Activated CD4-positive, alpha-beta T cell treated with anti-CD3 and anti-CD28 coated beads, Interleukin-2, Interleukin-4, amounts not matched to agents 100 ng/mL and 50 ng/mL, durations not matched to agents 16 hours and 8 hours (primary cell): ENCODE measurements at regions not wholly inside any gene's neighbourhood (a gene's known extent, or its start where the extent isn't known, plus 50 kb on each side); places are given as distances from the start of the nearest gene placed in this dataset.

Experiments
- DNase-seq: peaks from one replicate; pipeline ENCODE4 v3.0.0-alpha.2; 2020; ENCODE audit warnings: low spot score

- no peak for DNase-seq
Observed at GRCh38 chr13:23983671-23984070, 86.4 kb upstream of the C1QTNF9B start.

GRCh38 chr13:23984546-23984945 is 87.2 kb upstream of the C1QTNF9B start:
- no peak for DNase-seq

GRCh38 chr13:23985060-23985459 is 87.8 kb upstream of the C1QTNF9B start:
- no peak for DNase-seq

- DNase-seq: no peak
Observed at GRCh38 chr13:23985839-23986238, 88.5 kb upstream of the C1QTNF9B start.

- DNase-seq: no peak
Observed at GRCh38 chr13:23986619-23987018, 89.3 kb upstream of the C1QTNF9B start.

- no peak for DNase-seq
Observed at GRCh38 chr13:23987331-23987894, 90.1 kb upstream of the C1QTNF9B start.

- DNase-seq: no peak
Observed at GRCh38 chr13:23988546-23989122, 91.3 kb upstream of the C1QTNF9B start.

- DNase-seq: no peak
Observed at GRCh38 chr13:23990455-23990854, 93.2 kb upstream of the C1QTNF9B start.

GRCh38 chr13:23991119-23991518 is 93.8 kb upstream of the C1QTNF9B start:
- no peak for DNase-seq

GRCh38 chr13:23992781-23993679 is 95.7 kb upstream of the C1QTNF9B start:
- DNase-seq: no peak

GRCh38 chr13:23993680-23993985 is 96.3 kb upstream of the C1QTNF9B start:
- DNase-seq: no peak

- DNase-seq: no peak
Observed at GRCh38 chr13:23995283-23996073, 98.2 kb upstream of the C1QTNF9B start.

GRCh38 chr13:23996456-23996855 is 99.2 kb upstream of the C1QTNF9B start:
- DNase-seq: no peak

GRCh38 chr13:23999424-23999823 is 102.1 kb upstream of the C1QTNF9B start:
- DNase-seq: no peak

GRCh38 chr13:24002206-24002815 is 105.0 kb upstream of the C1QTNF9B start:
- DNase-seq: no peak

- no peak for DNase-seq
Observed at GRCh38 chr13:24004142-24004899, 107.0 kb upstream of the C1QTNF9B start.

GRCh38 chr13:24004971-24005370 is 107.7 kb upstream of the C1QTNF9B start:
- no peak for DNase-seq

GRCh38 chr13:24005755-24006281 is 108.5 kb upstream of the C1QTNF9B start:
- no peak for DNase-seq

- no peak for DNase-seq
Observed at GRCh38 chr13:24006520-24007248, 109.4 kb upstream of the C1QTNF9B start.

GRCh38 chr13:24007979-24008620 is 110.8 kb upstream of the C1QTNF9B start:
- no peak for DNase-seq
